Stimulated activated CD8-positive, alpha-beta memory T cell treated with anti-CD3 and anti-CD28 coated beads, Interleukin-4, amount 100 ng/mL, for 4 hours (primary cell): ENCODE measurements at regions not wholly inside any gene's neighbourhood (a gene's known extent, or its start where the extent isn't known, plus 50 kb on each side); places are given as distances from the start of the nearest gene placed in this dataset.
"Not testable (repeated sequence)": the region's sequence is repeated elsewhere in the genome, so short reads cannot be mapped to it uniquely, and the experiment has no call there.

Source experiments
- DNase-seq, 2 donors: peaks; one replicate each; pipeline ENCODE4 v3.0.0-alpha.2; 2020; ENCODE audit warnings: low read depth in 2 of 2, low spot score in 1 of 2

GRCh38 chr12:89870413-89871184 is 162.0 kb upstream of the ATP2B1 start:
- DNase-seq = no peak

DNA sequence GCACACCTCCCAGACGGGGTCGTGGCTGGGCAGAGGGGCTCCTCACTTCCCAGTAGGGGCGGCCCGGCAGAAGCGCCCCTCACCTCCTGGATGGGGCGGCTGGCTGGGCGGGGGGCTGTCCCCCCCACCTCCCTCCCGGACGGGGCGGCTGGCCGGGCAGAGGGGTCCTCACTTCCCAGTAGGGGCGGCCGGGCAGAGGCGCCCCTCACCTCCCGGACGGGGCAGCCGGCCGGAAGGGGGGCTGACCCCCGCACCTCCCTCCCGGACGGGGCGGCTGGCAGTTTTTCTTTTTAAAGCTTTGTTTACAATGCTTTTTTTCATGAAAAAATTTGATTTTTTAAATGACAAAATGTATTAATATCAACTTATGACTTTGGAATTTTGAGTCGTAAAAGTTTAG is 159.0 kb upstream of the ATP2B1 start:
- not testable (repeated sequence) for DNase-seq

- DNase-seq = no peak
Measured at GRCh38 chr12:89864411-89864810, 155.8 kb upstream of the ATP2B1 start.

DNA sequence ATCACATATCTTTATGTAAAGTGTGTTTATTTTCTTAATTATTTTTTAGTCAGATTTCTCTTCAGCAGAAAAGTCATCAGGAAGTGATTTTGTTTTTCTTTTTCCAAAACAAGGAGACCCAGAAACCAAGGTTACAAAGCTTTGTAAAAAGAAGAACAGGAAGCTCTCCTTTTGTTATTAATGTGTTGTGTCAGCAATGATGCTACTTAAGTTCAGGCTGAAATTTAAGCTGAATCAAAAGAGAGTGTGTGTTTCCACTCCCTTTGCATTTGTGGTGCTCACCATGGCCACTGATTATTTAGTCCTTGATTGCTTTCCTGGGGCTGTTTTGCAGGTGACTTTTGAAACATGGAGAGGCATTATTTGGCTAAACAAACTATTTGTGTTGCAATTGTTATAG is 155.3 kb upstream of the ATP2B1 start:
- no peak for DNase-seq

DNA sequence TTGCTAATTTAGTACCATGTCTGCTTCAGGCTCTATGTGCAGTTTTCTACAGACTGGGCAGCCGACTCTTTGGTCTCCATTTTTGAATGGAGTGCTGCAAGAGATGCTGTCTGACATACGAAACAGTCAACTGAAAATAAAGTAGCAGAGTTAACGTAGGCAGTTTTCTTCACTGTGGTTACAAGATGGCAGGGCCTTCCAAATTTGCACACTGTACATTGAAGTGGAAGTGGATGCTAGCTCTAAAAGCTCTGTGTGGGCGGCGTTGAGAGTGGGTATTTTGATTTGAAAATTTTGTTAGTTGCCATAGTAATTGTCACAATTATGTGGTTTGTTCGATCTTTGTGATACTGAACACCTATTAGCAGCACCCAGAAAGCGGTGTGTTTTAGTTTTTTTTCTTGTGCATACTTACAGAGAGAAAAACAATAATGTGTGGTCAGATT is 154.9 kb upstream of the ATP2B1 start:
- DNase-seq = peak in 1 of 2 donors; percentile 18

DNA sequence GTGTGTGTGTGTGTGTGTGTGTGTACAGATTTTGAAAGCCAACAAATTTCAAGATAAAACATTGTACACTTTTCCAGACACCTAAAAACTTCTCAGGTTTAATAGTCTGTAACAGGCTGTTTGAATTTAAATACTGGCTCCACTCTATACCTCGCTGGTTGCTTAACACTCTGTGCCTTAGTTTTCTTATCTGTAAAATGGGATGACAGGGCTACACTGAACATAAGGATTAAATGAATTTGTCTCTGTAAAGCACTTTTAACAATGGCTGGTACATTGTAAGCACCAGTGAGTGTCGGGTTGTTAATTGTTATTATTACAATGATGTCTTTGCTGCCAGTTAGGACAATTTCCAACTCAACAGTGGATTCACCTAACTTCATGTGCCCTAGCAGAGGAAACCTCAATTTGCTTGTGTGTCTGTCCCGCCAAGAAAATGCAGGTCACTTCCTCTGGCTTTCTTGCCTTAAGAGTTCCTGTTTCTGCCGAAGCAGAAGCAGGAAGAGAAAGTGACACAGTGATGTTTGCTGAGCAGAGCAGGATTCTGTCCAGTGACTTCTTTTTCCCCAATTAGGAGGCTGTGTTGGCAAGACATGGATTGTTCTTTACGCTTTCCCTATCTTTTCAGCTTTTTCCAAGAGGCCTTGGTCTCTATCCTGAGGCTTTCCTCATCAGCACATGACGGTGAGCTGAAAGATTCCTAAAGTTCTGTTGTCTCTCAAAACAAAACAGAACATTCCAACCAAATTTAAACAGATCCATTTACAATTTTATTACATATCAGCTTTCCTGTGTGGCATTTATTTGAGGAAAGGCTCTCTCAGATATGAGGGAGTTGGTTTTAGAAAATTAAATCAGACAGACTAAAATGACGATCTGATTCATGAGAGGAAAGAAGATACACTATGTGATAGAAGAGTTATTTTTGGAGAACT is 154.1 kb upstream of the ATP2B1 start:
- DNase-seq = no peak

DNA sequence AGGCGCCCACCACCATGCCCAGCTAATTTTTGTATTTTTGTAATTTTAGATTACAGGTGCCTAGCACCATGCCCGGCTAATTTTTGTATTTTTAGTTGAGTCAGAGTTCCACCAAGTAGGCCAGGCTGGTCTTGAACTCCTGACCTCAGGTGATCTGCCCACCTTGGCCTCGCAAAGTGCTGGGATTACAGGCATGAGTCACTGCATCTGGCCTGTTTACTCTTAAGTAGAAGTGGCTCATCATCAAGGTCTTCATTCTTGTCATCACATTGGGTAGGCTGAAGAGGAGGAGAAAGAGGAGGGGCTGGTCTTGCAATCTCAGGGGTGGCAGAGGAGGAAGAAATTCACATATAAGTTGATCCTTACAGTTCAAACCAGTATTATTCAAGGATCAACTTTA is 152.4 kb upstream of the ATP2B1 start:
- DNase-seq = no peak

GRCh38 chr12:89859508-89860220 is 151.0 kb upstream of the ATP2B1 start:
- no peak for DNase-seq

DNA sequence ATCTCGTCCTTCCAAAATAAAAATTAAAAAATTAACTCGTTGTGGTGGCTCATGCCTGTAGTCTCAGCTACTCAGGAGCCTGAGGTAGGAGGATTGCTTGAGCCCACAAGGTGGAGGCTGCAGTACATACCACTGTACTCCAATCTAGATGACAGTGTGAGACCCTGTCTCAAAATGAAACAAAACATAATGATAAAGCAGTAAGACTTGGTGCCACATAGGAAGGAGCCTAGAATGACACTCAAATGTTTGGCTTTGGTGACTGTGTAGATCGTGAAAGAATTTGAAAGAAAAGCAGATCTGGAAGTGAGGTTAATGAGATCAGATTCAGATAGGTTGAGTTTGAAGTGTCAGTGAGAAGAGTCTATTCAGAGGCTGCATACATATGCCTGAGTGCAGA is 150.1 kb upstream of the ATP2B1 start:
- no peak for DNase-seq

DNA sequence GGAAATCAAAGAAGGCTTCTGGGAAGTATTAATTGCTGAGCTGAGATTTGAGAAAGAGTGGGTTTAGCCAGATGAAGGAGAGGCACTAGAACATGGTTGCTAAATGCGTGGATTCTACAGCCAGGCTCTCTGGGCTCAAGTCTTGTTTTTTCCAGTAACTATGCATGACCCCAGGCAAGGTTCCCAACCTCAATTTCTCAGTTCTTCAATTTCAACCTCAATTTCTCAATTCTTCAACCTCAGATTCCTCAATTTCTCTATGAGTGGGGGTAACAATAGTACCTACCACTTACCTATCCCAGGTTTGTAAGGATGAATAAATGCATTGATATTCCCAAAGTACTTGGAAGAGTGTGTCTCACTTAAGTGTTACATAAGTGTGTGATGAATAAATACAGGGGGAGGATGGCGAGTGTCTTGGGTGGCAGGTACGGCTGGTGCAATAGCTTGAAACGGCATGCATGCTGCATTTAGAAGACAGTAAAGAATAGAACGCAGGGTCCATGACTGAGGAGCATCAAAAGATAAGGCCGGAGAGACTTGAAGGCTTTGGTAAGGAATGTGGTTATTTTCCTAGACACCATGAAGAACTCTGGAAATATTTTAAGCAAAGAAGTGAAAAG is 149.1 kb upstream of the ATP2B1 start:
- DNase-seq = no peak

- DNase-seq = no peak
Measured at GRCh38 chr12:89856431-89856830, 147.8 kb upstream of the ATP2B1 start.

DNA sequence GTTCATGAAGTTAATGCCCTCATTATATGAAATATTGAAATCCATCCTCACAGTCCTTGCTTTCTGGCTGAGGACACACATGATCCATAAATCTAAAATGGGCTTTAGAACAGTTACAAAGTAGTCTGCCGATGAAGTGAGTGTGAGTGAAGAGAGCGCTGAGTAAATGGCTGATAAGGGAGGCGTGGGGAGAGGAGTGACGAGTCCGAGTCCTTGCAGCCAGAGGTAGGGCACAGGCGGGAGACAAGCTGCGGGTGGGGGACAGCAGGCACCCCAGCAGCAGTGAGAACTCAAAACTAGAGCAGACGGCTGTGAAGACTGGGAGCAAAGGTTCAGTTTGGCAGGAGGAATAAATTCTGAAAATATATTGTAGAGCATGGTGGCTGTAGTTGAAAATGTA is 140.1 kb upstream of the ATP2B1 start:
- no peak for DNase-seq

DNA sequence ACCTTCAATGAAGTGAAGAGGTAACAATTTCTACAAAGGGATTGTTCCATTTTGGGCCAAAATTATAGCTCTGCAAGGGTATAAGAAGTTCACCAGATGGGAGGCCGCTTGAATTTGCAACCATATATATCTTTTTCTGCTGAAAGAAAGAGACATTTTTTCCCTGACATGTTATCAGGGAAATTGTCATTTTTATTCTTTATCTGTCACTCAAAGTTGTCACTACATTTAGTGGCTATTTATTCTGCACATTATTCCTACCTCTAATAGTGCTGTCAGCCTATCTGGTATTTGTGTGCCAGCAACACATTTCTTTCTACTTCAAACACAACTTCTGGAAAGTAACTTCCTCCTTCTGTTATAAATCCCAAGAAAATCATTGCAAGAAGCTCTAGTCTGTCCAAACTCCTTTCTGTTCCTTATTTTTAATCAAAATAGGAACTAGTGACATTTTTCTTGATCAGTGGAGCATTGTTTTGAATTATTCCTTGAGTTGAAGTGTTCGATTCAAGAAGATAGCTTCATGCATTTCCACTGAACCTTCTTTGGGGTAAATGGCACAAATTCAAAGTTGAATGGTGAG is 137.9 kb upstream of the ATP2B1 start:
- no peak for DNase-seq

DNA sequence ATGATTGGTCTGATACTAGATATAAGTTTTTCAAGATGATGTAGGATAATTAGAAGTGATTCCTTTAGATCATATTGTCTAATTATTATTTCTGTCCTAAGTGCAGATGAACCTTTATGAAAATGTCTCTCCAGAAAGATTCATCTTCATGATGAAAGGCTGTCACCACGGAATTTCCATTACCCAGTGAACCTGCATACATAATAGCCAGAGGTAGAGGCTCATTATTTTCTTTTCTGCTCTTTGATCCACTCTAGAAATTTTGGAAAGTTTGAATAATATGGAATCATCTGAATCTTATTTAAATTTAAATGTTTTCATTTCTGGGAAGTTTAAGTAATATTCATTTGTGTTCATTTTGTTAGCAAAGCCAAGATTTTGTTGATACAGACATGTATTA is 137.1 kb upstream of the ATP2B1 start:
- no peak for DNase-seq

DNA sequence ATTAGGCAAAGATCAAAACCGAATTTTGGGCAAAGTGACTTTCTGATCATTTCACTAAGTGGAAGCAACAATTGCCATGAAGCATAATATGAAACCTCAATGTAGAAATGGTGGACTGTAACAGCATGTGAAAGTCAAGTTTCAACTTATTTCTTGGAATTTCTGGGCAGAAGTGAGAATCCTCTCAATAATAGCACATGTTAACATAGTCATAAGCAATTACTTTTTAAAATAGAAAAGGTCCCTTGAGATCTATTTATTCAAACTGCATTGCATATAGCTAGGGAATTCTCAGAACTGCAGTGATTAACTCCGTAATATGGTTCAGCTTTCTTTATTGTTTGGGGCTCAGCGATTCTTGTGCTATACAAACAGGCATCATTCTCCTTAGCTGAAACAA is 136.7 kb upstream of the ATP2B1 start:
- DNase-seq = no peak

DNA sequence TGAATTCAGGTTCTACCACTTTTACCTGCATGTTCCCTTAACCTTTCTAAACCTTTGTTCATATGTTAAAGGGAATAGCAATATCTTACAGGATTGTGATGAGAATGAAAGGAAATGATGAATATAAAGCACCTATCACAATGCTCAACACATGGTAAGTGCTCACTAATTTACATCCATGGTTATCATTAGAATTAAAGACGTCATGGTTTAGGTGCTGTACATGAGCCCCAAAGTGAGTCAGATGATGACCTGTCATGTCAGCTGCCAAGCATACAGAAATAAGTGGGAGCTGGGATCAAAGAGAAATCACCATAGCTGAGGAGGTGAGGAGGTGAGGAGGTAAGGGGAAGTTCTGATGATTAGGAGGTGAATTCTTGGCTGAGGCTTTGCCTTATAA is 135.9 kb upstream of the ATP2B1 start:
- DNase-seq = no peak

- no peak for DNase-seq
Measured at GRCh38 chr12:89840162-89840922, 131.7 kb upstream of the ATP2B1 start.

DNA sequence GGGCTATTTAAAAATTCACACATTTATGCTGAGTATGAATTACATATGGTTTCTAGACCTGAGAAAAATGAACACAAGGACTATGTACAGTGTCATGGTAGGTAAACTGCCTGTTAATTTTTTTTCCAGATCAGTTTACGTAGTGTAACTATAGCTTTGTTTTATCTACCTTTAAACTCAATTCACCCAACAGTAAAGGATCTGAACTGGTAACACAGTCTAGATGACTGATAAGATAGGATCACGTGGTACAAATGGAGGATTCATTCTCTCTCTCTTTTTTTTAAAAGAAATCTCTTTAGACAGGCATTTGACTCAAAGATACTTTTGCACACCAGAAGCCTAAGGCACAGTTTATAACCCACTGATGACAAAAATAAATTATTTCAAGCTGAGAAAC is 130.8 kb upstream of the ATP2B1 start:
- no peak for DNase-seq

DNA sequence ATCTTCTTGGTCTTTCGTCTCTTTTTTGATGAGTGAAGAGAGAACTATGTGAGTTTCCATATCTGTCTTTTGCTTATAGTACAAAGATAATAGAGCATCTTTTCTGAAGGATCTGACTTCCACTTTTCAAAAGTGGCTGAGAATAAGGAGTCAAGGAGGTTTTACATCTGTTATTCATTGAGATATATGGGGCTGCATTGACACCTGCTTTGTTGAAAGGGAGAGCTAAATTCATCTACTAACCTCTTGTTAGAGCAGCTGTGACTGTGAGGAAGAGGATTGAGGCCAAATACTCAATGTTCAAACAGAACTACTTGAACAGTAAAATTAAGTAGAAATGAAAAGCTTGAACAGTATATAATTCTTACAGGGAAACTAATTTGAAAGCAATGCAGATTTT is 130.2 kb upstream of the ATP2B1 start:
- DNase-seq = no peak

DNA sequence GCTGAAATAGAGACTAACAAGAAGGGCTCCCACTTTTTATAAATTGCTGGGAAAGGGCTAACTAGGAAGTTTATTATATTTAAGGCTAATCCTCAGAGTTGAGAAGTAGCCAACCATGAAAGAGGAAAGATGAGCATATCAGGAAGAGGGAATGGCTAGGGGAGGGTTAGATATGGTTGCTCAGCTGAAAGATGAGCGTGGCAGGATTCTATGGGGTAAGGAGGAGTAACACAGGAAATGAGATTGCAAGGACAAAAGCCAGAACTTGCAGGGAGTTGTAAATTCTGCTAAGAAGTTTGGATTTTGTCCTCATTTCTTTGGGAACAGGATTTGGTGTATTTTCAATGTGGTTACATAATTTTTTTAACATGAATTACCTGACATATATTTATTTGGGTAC is 127.4 kb upstream of the ATP2B1 start:
- no peak for DNase-seq
